ENCODE measurements at regions not wholly inside any gene's neighbourhood (a gene's known extent, or its start where the extent isn't known, plus 50 kb on each side); places are given as distances from the start of the nearest gene placed in this dataset.

GRCh38 chr11:81892770-81893635 is 840.7 kb downstream of the FAM181B start:
- Histone ChIP-seq H3K36me3 (replicated peaks in 1 of 2; ENCODE audit: control insufficient read depth in 2 of 2, insufficient read depth in 2 of 2, low read length in 2 of 2) (no peaks in the 10 kb centered on the region), H2AFZ (ENCODE audit: low read length) (no peak overlapping the region), H3K23ac (ENCODE audit: low read depth, low read length, poor library complexity) (no peak overlapping the region), H4K8ac (ENCODE audit: low read depth, low read length) (no peak overlapping the region), H3K4ac (ENCODE audit: low read length) (no peak overlapping the region), H3K79me1 (ENCODE audit: low read depth, low read length) (no peaks in the 10 kb centered on the region), H3K4me1 (ENCODE audit: control insufficient read depth in 2 of 2, insufficient read depth in 1 of 2, low read depth in 1 of 2, low read length in 2 of 2) (no peaks in the 10 kb centered on the region), H2AK5ac (ENCODE audit: low read depth, low read length) (no peak overlapping the region), H3K27me3 (ENCODE audit: control insufficient read depth in 3 of 3, insufficient read depth in 3 of 3, low read depth in 1 of 3, low read length in 3 of 3) (no peaks in the 10 kb centered on the region), H2BK5ac (ENCODE audit: low read length) (no peak overlapping the region), H3K4me3 (ENCODE audit: low read length in 2 of 2) (peak overlapping the region in 1 of 2 donors; percentile 35), H4K91ac (ENCODE audit: low read depth, low read length, poor library complexity) (no peak overlapping the region), H2BK120ac (ENCODE audit: low read depth, low read length) (no peak overlapping the region), H3K27ac (replicated peaks; ENCODE audit: low read length) (no peak overlapping the region), H3K4me2 (ENCODE audit: insufficient read depth, low read length, poor library complexity, severe bottlenecking) (no peak overlapping the region), H2BK15ac (ENCODE audit: low read length) (no peak overlapping the region), H3K18ac (ENCODE audit: low read length) (peak overlapping the region; percentile 33), H3K14ac (ENCODE audit: low read length) (peak overlapping the region; percentile 79), H2BK12ac (ENCODE audit: low read length) (peak overlapping the region; percentile 66), H3K9me3 (replicated peaks in 1 of 2; ENCODE audit: control insufficient read depth in 2 of 2, insufficient read depth in 1 of 2, low read depth in 1 of 2, low read length in 2 of 2) (no peaks in the 10 kb centered on the region), H3K9ac (ENCODE audit: low read depth, low read length, poor library complexity) (no peak overlapping the region)
- no CpG with 5 or more reads among the region's 7 CpGs for WGBS, 2 donors (ENCODE audit: extremely low coverage in 2 of 2, insufficient read length in 2 of 2, insufficient replicate concordance in 1 of 2)
- no peak for DNase-seq (ENCODE audit: low spot score)

- H3K4ac ChIP-seq (ENCODE audit: low read length), result no peak overlapping the region
- no peak overlapping the region for H3K14ac ChIP-seq (ENCODE audit: low read length)
- H3K27me3 ChIP-seq (ENCODE audit: control insufficient read depth in 3 of 3, insufficient read depth in 3 of 3, low read depth in 1 of 3, low read length in 3 of 3), result no peaks in the 10 kb centered on the region
- no peak overlapping the region for H3K4me2 ChIP-seq (ENCODE audit: insufficient read depth, low read length, poor library complexity, severe bottlenecking)
- no peaks in the 10 kb centered on the region for H3K79me1 ChIP-seq (ENCODE audit: low read depth, low read length)
- no peak overlapping the region for H3K27ac ChIP-seq (replicated peaks; ENCODE audit: low read length)
- H4K91ac ChIP-seq (ENCODE audit: low read depth, low read length, poor library complexity), result no peak overlapping the region
- H4K8ac ChIP-seq (ENCODE audit: low read depth, low read length), result no peak overlapping the region
- H2BK15ac ChIP-seq (ENCODE audit: low read length), result no peak overlapping the region
- no peak overlapping the region for H2AFZ ChIP-seq (ENCODE audit: low read length)
- no peak overlapping the region for H3K18ac ChIP-seq (ENCODE audit: low read length)
- no peak overlapping the region for H3K23ac ChIP-seq (ENCODE audit: low read depth, low read length, poor library complexity)
- no peak for DNase-seq (ENCODE audit: low spot score)
- no peaks in the 10 kb centered on the region for H3K36me3 ChIP-seq (replicated peaks in 1 of 2; ENCODE audit: control insufficient read depth in 2 of 2, insufficient read depth in 2 of 2, low read length in 2 of 2)
- no peak overlapping the region for H2BK5ac ChIP-seq (ENCODE audit: low read length)
- H3K9me3 ChIP-seq (replicated peaks in 1 of 2; ENCODE audit: control insufficient read depth in 2 of 2, insufficient read depth in 1 of 2, low read depth in 1 of 2, low read length in 2 of 2), result no peaks in the 10 kb centered on the region
- no peak overlapping the region for H3K4me3 ChIP-seq (ENCODE audit: low read length in 2 of 2)
- no peak overlapping the region for H2BK12ac ChIP-seq (ENCODE audit: low read length)
- H3K4me1 ChIP-seq (ENCODE audit: control insufficient read depth in 2 of 2, insufficient read depth in 1 of 2, low read depth in 1 of 2, low read length in 2 of 2), result no peaks in the 10 kb centered on the region
- H3K9ac ChIP-seq (ENCODE audit: low read depth, low read length, poor library complexity), result no peak overlapping the region
- WGBS, 2 donors (ENCODE audit: extremely low coverage in 2 of 2, insufficient read length in 2 of 2, insufficient replicate concordance in 1 of 2), result no CpG with 5 or more reads among the region's 1 CpG
- H2AK5ac ChIP-seq (ENCODE audit: low read depth, low read length), result no peak overlapping the region
- H2BK120ac ChIP-seq (ENCODE audit: low read depth, low read length), result no peak overlapping the region
Observed at GRCh38 chr11:81888391-81888790, 845.3 kb downstream of the FAM181B start.

GRCh38 chr11:81887671-81888070 is 846.0 kb downstream of the FAM181B start:
- Histone ChIP-seq H3K36me3 (replicated peaks in 1 of 2; ENCODE audit: control insufficient read depth in 2 of 2, insufficient read depth in 2 of 2, low read length in 2 of 2) (no peaks in the 10 kb centered on the region), H3K4me3 (ENCODE audit: low read length in 2 of 2) (no peak overlapping the region), H3K9ac (ENCODE audit: low read depth, low read length, poor library complexity) (no peak overlapping the region), H2AFZ (ENCODE audit: low read length) (no peak overlapping the region), H3K4ac (ENCODE audit: low read length) (no peak overlapping the region), H2BK15ac (ENCODE audit: low read length) (no peak overlapping the region), H3K79me1 (ENCODE audit: low read depth, low read length) (no peaks in the 10 kb centered on the region), H2AK5ac (ENCODE audit: low read depth, low read length) (no peak overlapping the region), H2BK120ac (ENCODE audit: low read depth, low read length) (no peak overlapping the region), H3K4me2 (ENCODE audit: insufficient read depth, low read length, poor library complexity, severe bottlenecking) (no peak overlapping the region), H3K27ac (replicated peaks; ENCODE audit: low read length) (no peak overlapping the region), H3K14ac (ENCODE audit: low read length) (no peak overlapping the region), H3K9me3 (replicated peaks in 1 of 2; ENCODE audit: control insufficient read depth in 2 of 2, insufficient read depth in 1 of 2, low read depth in 1 of 2, low read length in 2 of 2) (no peaks in the 10 kb centered on the region), H3K27me3 (ENCODE audit: control insufficient read depth in 3 of 3, insufficient read depth in 3 of 3, low read depth in 1 of 3, low read length in 3 of 3) (no peaks in the 10 kb centered on the region), H3K4me1 (ENCODE audit: control insufficient read depth in 2 of 2, insufficient read depth in 1 of 2, low read depth in 1 of 2, low read length in 2 of 2) (no peaks in the 10 kb centered on the region), H4K91ac (ENCODE audit: low read depth, low read length, poor library complexity) (no peak overlapping the region), H4K8ac (ENCODE audit: low read depth, low read length) (no peak overlapping the region), H2BK12ac (ENCODE audit: low read length) (no peak overlapping the region), H3K23ac (ENCODE audit: low read depth, low read length, poor library complexity) (no peak overlapping the region), H3K18ac (ENCODE audit: low read length) (no peak overlapping the region), H2BK5ac (ENCODE audit: low read length) (no peak overlapping the region)
- WGBS, 2 donors (ENCODE audit: extremely low coverage in 2 of 2, insufficient read length in 2 of 2, insufficient replicate concordance in 1 of 2), result no CpG with 5 or more reads among the region's 1 CpG
- DNase-seq (ENCODE audit: low spot score), result no peak

- Histone ChIP-seq H3K4me3 (ENCODE audit: low read length in 2 of 2) (no peak overlapping the region), H2BK12ac (ENCODE audit: low read length) (no peak overlapping the region), H4K91ac (ENCODE audit: low read depth, low read length, poor library complexity) (no peak overlapping the region), H2AFZ (ENCODE audit: low read length) (no peak overlapping the region), H2BK15ac (ENCODE audit: low read length) (no peak overlapping the region), H2AK5ac (ENCODE audit: low read depth, low read length) (no peak overlapping the region), H3K79me1 (ENCODE audit: low read depth, low read length) (no peaks in the 10 kb centered on the region), H3K9ac (ENCODE audit: low read depth, low read length, poor library complexity) (no peak overlapping the region), H3K36me3 (replicated peaks in 1 of 2; ENCODE audit: control insufficient read depth in 2 of 2, insufficient read depth in 2 of 2, low read length in 2 of 2) (no peaks in the 10 kb centered on the region), H3K9me3 (replicated peaks in 1 of 2; ENCODE audit: control insufficient read depth in 2 of 2, insufficient read depth in 1 of 2, low read depth in 1 of 2, low read length in 2 of 2) (no peaks in the 10 kb centered on the region), H3K18ac (ENCODE audit: low read length) (no peak overlapping the region), H3K14ac (ENCODE audit: low read length) (no peak overlapping the region), H3K23ac (ENCODE audit: low read depth, low read length, poor library complexity) (no peak overlapping the region), H4K8ac (ENCODE audit: low read depth, low read length) (no peak overlapping the region), H3K27me3 (ENCODE audit: control insufficient read depth in 3 of 3, insufficient read depth in 3 of 3, low read depth in 1 of 3, low read length in 3 of 3) (no peaks in the 10 kb centered on the region), H3K27ac (replicated peaks; ENCODE audit: low read length) (no peak overlapping the region), H2BK5ac (ENCODE audit: low read length) (no peak overlapping the region), H2BK120ac (ENCODE audit: low read depth, low read length) (no peak overlapping the region), H3K4ac (ENCODE audit: low read length) (no peak overlapping the region), H3K4me2 (ENCODE audit: insufficient read depth, low read length, poor library complexity, severe bottlenecking) (no peak overlapping the region), H3K4me1 (ENCODE audit: control insufficient read depth in 2 of 2, insufficient read depth in 1 of 2, low read depth in 1 of 2, low read length in 2 of 2) (no peaks in the 10 kb centered on the region)
- WGBS, 2 donors (ENCODE audit: extremely low coverage in 2 of 2, insufficient read length in 2 of 2, insufficient replicate concordance in 1 of 2), result 100% methylated on average over 1 of the region's 2 CpGs; no CpG with 5 or more reads in 1 of the 2 donors
- DNase-seq (ENCODE audit: low spot score), result no peak
Observed at GRCh38 chr11:81886406-81887075, 847.1 kb downstream of the FAM181B start.
